ENCODE measurements at regions not wholly inside any gene's neighbourhood (a gene's known extent, or its start where the extent isn't known, plus 50 kb on each side); places are given as distances from the start of the nearest gene placed in this dataset.
A peak's percentile ranks its signal among the peaks of the same experiment; 100 is the strongest.
"Not testable (repeated sequence)": the region's sequence is repeated elsewhere in the genome, so short reads cannot be mapped to it uniquely, and the experiment has no call there.

DNA sequence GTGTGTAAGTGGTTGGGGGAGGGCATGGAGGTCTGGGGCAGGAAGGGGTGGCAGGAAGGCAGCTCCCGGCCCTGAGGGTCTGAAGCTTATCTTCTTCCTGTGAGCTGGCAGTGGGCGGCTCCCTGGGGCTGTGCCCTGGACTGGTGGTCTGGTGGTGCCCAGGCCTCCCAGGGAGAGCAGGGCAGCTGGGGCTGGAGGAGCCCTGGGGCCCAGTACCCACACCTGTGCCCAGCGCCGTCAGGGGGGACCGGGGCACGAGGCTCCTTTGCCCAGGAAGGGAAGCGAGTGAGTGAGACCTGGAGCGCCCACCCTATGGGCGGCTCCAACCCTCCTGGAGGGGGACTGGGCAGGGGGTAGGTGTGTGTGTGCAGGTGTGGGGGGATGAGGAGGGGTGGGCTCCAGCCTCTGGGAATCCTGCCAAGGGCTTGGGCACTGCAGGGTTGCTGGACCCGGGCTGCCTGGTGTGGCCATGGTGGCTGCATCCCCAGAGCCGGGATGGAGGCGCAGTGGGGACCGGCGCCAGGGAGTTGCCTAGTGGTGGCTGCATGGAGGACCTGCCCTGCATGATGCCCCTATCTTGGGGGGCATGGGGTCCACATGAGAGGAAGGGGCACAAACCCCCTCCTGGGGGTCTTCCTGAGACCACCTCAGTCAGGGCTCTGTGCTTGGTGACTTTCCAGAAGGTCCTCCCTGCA lies 353.6 kb downstream of the TMEM121 start:
- DNase-seq (ENCODE audit: low read depth): peak; percentile 72

DNA sequence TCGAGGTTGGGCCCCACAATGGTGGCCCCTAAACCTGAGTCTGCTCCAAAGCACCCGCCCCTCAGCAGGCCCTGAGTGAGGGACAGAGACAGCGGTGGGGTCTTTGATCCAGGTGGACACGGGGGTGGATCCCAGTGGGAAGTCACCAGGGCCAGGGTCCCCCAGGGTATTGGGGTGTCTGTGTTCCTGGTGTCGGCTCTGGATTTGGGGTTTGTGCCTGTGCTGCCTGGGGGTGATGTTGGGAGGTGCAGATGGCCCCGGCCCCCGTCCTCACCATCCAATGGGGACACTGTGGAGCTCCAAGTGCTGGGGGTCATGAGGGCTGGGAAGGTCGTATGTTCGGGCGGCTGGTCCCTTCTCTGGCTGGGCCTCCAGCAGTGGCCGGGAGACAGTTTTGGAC lies 354.2 kb downstream of the TMEM121 start:
- no peak for TF ChIP-seq MYC (IDR thresholded peaks at IDR 0.05; ENCODE audit: low read depth, low read length)
- TF ChIP-seq, protein P1, sequence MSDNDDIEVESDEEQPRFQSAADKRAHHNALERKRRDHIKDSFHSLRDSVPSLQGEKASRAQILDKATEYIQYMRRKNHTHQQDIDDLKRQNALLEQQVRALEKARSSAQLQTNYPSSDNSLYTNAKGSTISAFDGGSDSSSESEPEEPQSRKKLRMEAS (IDR thresholded peaks at IDR 0.05; ENCODE audit: low read depth, low read length): no peak
- DNase-seq (ENCODE audit: low read depth): no peak
- no peak overlapping the region for H3K4me3 ChIP-seq (ENCODE audit: low read depth, low read length)

More for the DNA sequence above, 353.6 kb downstream of the TMEM121 start:
- TF ChIP-seq, protein P1 (IDR thresholded peaks at IDR 0.05; ENCODE audit: low read depth, low read length): 0 out of 2 replicates have a peak, but pooled peaks have one; percentile 24
- TF ChIP-seq MYC (IDR thresholded peaks at IDR 0.05; ENCODE audit: low read depth, low read length): no peak
- TF ChIP-seq, protein P2, sequence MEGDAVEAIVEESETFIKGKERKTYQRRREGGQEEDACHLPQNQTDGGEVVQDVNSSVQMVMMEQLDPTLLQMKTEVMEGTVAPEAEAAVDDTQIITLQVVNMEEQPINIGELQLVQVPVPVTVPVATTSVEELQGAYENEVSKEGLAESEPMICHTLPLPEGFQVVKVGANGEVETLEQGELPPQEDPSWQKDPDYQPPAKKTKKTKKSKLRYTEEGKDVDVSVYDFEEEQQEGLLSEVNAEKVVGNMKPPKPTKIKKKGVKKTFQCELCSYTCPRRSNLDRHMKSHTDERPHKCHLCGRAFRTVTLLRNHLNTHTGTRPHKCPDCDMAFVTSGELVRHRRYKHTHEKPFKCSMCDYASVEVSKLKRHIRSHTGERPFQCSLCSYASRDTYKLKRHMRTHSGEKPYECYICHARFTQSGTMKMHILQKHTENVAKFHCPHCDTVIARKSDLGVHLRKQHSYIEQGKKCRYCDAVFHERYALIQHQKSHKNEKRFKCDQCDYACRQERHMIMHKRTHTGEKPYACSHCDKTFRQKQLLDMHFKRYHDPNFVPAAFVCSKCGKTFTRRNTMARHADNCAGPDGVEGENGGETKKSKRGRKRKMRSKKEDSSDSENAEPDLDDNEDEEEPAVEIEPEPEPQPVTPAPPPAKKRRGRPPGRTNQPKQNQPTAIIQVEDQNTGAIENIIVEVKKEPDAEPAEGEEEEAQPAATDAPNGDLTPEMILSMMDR (IDR thresholded peaks at IDR 0.05; ENCODE audit: low read depth, low read length): no peak
- no peak overlapping the region for H3K4me3 ChIP-seq (ENCODE audit: low read depth, low read length)

DNA sequence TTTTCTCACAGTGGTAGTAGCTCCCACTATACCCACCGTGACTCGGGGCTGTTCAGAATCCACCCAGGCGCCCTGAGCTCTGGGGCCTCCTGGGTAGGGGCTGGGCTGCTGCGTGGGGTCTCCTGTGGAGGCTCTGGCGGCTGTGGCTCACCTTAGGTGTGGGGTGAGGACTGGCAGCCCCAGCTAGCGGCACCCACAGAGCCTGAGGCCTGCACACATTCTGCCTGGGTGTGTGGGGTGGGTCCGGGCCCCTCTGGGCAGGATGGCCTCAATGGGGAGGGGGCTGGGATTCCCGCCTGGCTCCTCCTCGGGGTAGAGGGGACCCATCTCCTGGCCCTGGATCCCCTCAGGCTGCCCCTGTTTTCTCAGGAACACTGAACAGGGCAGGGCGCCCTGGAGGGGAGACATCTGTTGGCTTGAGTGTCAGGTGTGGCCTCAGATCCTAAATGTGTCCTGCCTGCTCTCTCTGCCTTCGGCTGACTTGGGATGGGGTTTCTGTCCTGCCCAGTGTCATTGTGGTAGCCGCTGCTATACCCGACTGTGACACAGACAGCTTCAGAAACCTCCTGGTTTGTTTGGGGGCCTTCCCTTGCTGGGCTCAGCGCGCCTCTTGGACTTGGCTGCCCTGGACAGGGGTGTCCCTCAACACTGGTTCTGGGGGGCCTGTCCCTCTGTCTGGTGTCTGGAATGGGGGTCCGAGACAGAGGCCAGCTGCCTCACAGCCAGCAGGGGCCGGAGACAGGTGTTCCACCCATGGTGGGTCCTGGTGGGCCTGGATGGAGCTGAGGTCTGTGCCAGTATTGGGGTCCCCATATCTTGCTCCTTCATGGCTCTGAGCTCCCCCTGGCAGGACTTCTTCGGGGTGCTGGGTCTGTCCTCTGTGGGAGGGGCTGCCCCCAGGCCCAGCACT lies 354.9 kb downstream of the TMEM121 start:
- no peak for DNase-seq (ENCODE audit: low read depth)
- no peak overlapping the region for H3K4me3 ChIP-seq (ENCODE audit: low read depth, low read length)
- TF ChIP-seq, protein P1 (IDR thresholded peaks at IDR 0.05; ENCODE audit: low read depth, low read length): no peak
- TF ChIP-seq, protein P2 (IDR thresholded peaks at IDR 0.05; ENCODE audit: low read depth, low read length): no peak
- no peak for TF ChIP-seq MYC (IDR thresholded peaks at IDR 0.05; ENCODE audit: low read depth, low read length)
- TF ChIP-seq POLR2A (IDR thresholded peaks at IDR 0.05; ENCODE audit: extremely low read depth, insufficient read length): no peak

DNA sequence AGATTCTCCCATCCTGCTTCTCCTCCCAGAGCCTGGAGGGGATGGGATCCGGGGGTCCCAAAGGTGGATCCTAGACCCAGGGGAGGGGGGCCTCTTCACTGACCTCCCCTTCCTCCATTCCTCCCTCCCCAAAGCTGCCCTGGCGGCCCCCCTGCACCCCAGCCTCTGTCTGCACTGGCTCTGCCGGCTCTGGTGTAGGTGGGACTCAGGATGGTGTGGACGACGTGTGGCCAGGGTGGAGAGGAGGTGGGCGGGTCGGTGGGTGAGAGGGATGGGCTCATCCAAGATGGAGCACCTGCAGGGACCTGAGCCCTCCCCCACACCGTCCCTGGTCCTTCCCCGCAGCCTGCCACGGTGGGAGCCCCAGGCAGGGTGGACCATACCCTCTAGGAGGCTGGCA lies 355.6 kb downstream of the TMEM121 start:
- not testable (repeated sequence) for H3K4me3 ChIP-seq (ENCODE audit: low read depth, low read length); DNase-seq (ENCODE audit: low read depth)

DNA sequence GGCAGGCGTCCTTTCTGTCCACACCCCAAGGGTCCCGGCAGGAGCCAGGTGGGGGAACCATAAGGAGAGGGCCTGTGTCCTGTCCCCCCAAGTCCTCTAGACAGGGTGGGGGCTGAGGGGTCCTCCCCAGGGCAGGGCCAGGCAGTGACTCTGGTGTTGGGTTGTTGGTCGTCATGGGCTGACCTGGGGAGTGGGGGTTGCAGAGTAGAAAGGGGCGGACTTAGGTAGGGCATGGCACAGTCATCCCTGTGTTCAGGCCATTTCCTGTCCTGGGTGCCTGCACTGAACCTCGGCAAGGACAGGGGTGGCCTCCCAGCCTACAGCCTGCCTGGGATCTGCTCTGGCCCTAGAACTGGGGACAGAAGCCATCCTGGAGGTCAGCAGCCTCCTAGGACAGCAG lies 356.2 kb downstream of the TMEM121 start:
- no peak overlapping the region for H3K4me3 ChIP-seq (ENCODE audit: low read depth, low read length)
- TF ChIP-seq MYC (IDR thresholded peaks at IDR 0.05; ENCODE audit: low read depth, low read length): no peak
- TF ChIP-seq, protein P1 (IDR thresholded peaks at IDR 0.05; ENCODE audit: low read depth, low read length): no peak
- TF ChIP-seq, protein P2 (IDR thresholded peaks at IDR 0.05; ENCODE audit: low read depth, low read length): no peak
- no peak for TF ChIP-seq POLR2A (IDR thresholded peaks at IDR 0.05; ENCODE audit: extremely low read depth, insufficient read length)
- no peak for DNase-seq (ENCODE audit: low read depth)

DNA sequence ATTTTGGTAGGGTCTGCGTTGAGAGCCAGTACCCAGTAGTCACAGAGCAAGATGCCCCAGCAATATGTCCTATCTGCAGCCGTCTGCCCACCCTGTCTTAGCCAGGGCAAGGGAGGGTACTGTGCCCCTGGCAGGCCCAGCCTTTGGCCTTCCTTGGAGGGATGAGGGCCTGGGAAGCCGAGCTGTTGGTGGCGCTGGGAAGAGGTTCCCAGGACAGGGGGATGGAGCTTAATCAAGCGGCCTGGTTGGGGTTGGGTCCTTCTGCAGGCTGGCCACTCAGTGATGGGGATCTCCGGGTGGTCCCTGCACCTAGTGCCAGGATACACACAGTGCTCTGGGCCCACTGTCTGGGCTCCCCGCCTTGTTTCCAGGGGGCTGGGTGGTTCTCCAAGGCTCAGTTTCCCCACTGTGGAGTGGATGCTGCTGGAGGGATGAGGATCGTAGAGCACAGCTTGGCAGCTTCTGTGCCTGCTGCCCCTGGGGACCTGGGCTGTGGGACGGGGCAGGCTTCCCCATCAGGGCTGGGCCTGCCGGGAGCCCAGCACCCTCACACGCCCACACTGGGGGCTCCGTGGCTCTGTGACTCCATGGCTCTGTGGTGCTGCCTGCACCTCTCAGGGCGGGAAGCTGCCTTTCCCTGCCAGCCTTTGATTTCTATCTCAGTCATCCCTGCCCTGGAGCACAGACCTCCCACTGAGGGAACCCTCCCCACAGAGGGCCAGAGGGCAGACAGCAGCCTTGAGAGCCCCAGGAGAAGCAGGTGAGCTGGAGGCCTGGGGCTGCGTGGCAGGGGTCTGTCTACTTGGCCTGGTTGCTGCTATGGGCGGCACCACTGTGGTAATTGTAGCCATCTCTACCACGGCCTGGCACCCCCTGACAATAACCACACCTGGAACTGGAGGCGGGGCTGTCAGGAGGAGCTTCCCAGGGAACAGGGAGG lies 357.0 kb downstream of the TMEM121 start:
- DNase-seq (ENCODE audit: low read depth): no peak

DNA sequence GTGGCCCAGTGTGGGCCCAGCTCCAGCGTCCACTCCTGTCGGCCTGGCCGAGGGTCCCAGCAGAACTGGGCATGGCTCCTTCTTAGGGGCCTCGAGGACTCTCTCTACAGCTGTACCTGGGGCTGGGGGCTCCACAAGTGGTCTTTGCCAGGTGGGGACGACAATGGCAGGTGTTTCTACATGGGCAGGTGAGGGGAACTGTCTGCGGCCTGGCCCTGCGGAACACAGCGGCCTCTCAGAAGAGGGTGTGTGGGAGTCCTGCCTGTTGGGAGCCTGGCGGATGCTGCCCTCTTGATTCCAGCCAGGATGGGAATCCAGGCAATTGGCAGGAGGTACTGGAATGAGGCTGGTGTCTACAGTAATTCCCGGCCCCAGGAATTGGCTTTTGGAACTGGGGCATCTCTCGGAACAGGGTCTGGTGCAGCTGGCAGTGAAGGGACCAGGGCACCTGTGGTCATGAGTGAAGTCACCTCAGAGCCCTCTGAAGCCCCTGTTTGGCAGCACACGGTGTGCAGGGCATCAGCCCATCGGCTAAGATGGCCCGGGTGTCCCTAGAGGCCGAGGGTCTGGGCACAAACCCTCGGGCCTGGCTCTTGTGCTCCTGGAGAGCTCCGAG lies 357.9 kb downstream of the TMEM121 start:
- not testable (repeated sequence) for DNase-seq (ENCODE audit: low read depth); H3K4me3 ChIP-seq (ENCODE audit: low read depth, low read length)

More for the DNA sequence above, 357.0 kb downstream of the TMEM121 start:
- no peak overlapping the region for H3K4me3 ChIP-seq (ENCODE audit: low read depth, low read length)
- TF ChIP-seq MYC (IDR thresholded peaks at IDR 0.05; ENCODE audit: low read depth, low read length): no peak
- TF ChIP-seq, protein P2 (IDR thresholded peaks at IDR 0.05; ENCODE audit: low read depth, low read length): no peak
- TF ChIP-seq, protein P1 (IDR thresholded peaks at IDR 0.05; ENCODE audit: low read depth, low read length): no peak
- TF ChIP-seq POLR2A (IDR thresholded peaks at IDR 0.05; ENCODE audit: extremely low read depth, insufficient read length): no peak

All from NB4 (cell line).